Fibroblast of skin of right quadriceps (primary cell): ENCODE measurements at regions not wholly inside any gene's neighbourhood (a gene's known extent, or its start where the extent isn't known, plus 50 kb on each side); places are given as distances from the start of the nearest gene placed in this dataset.
"Not testable (repeated sequence)": the region's sequence is repeated elsewhere in the genome, so short reads cannot be mapped to it uniquely, and the experiment has no call there.

Experiments used
- DNase-seq: peaks from one replicate; pipeline ENCODE4 v3.0.0-alpha.2; 2013

DNA sequence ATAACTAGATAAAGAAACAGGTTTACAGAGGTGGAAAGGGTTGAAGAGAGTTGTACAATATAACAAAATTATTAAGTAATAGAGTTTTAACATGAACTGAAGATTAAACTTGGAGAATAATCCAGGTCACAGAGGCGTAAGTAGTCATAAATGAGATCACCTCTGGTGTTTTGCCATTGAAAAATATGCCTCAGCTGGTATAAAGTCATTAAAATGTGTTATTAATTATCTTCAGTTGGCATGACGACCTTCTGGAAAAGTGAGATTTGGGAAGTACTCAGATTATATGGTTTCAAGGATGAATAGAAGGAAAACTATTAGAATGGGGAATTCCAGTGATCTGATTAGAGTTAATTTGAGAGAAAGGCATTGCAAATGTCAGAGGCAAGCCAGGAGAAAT is 237.5 kb upstream of the ANXA10 start:
- DNase-seq: peak; percentile 26

DNA sequence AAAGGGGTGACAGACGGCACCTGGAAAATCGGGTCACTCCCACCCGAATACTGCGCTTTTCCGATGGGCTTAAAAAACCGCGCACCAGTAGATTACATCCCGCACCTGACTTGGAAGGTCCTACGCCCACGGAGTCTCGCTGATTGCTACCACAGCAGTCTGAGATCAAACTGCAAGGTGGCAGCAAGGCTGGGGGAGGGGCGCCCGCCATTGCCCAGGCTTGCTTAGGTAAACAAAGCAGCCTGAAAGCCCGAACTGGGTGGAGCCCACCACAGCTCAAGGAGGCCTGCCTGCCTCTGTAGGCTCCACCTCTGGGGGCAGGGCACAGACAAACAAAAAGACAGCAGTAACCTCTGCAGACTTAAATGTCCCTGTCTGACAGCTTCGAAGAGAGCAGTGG is 234.2 kb upstream of the ANXA10 start:
- DNase-seq: not testable (repeated sequence)

DNA sequence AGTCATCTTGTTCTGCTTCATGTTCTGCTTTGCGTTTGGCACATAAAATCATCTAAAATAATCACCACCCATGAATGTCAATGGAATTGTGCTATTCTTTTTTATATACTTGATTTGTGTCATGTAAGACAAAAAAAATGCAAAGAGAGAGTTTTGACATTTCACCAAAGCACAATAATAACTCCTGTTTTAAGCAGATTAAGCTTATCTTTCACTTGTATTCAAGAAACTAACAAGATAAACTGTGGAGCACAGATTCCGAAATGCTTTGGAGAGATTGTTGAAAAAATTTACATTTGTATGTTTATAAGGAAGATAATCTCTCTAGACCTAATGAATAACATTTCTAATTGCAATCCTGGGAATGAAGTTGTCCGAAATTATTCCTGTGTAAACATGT is 225.1 kb upstream of the ANXA10 start:
- no peak for DNase-seq

DNA sequence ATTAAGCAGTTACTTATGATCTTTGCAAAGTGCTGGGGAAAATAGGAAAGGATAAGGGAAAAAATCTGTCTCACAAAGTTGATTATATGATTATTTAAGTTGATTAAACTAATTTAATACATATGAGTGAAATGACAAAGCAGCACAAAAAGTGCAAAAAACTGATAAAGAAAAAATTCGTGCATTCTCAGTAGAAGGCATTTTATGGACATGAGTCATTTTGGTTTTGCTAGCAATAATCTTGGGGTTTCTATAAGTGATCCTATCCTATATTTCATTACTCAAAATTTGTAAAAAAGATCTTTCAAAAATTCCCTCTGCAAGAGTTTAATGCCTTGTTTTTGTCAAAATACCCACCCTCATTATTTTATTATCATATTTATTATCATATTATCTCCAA is 224.2 kb upstream of the ANXA10 start:
- DNase-seq: peak; percentile 64

DNA sequence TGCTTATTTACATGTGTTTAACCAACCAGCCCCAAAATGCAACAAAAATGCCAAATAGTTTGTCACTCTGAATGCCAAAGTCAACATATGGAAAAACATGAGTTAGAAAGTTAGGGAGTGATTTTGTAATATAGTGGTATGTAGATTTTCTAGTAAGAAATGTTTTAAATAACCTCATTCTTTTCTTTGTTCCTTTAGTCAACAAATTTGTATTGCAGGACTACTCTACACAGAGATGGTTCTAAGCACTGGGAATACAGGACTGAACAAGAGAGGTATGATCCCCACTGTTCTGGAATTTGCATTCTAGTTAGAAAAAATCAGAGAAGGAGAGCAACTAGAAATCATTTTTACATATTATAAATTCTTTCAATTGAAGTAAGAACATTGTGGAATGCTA is 218.8 kb upstream of the ANXA10 start:
- peak; percentile 66 for DNase-seq

DNA sequence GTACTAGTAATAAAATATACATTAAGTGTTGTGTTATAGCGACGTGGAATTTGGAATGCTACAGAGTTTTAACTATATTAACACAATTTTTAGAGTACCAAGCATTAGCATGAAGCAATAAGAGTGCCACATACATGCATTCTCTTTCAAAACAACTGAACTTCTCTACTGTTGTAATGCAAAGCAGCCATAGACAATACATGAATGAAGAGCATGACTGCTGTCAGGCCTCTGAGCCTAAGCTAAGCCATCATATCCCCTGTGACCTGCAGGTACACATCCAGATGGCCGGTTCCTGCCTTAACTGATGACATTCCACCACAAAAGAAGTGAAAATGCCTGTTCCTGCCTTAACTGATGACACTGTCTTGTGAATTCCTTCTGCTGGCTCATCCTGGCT is 216.2 kb upstream of the ANXA10 start:
- DNase-seq: not testable (repeated sequence)

DNA sequence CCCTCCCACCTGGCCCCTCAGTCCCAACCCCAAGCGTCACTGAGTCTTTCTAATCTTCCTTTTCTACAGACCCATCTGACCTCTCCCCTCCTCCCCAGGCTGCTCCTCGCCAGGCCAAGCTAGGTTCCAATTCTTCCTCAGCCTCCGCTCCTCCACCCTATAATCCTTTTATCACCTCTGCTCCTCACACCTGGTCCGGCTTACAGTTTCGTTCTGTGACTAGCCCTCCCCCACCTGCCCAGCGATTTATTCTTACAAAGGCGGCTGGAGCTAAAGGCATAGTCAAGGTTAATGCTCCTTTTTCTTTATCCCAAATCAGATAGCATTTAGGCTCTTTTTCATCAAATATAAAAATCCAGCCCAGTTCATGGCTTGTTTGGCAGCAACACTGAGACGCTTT is 214.5 kb upstream of the ANXA10 start:
- not testable (repeated sequence) for DNase-seq

DNA sequence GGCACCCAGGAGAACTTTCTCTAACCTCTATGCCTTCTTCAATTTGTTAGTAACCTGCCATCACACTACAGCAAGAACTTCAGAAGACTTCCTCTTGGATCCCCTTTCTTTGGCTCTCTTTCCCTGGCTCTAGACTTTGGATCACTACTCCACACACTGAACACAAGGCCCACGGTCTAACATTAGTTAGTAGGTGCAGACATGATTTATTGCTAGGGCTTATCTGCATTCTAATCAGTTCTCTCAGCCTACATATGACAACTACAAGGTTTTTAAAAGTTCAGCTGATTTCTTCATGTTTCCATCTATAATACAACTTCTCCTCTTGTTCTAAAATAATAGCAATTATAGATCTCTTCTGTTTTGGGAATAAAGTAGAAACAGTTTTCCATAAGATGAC is 209.1 kb upstream of the ANXA10 start:
- DNase-seq: peak; percentile 73

DNA sequence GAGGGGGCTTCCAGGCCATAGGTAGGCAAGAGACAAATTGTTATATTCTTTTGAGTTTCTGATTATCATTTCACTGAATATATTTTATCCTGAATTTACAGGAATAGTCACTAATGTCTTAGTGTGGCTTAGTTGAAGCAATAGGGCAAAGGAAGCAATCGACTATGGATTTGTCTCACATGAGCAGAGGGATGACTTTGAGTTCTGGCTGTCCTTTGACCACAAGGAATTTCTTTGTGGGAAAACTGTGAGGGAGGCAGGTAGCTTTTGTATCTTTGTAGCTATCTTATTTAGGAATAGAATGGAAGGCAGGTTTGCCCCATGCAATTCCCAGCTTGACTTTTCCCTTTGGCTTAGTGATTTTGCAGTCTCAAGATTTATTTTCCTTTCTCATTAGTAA is 207.3 kb upstream of the ANXA10 start:
- no peak for DNase-seq

DNA sequence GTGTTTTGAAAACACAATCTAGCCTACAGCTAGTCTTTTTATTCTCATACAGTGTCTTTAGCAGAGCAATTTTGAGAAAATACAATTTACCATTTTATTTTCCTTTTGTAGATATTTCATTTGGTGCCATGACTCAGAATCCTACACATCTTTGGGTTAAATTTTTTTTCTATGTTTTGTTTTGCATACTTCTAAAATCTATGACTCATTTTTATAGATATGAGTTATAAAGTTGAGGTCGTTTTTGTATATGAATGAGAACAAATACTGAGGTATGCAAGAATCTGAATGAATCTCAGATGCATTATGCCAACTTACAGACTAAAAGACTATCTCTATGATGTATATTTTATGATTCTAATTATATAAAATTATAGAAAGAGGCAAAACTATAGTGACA is 206.5 kb upstream of the ANXA10 start:
- DNase-seq: peak; percentile 30

DNA sequence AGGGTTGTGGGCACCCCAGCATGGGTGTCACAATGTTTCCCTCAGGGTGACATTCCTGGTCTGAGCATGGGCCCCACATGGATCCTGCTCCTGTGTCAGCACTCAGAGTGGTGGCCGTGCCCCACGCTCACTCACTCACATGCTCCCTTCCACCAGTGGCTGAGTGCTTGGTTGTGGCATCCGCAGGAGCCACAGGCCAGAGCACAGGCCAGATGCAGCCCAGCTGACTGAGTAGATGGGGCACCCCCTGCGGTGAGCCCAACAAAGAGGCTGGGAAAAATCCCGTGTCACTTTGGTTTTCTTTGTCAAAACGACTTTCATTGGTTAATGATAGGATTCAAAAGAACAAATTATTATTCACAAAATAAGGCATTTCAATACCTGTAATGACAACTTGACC is 204.6 kb upstream of the ANXA10 start:
- DNase-seq: no peak

DNA sequence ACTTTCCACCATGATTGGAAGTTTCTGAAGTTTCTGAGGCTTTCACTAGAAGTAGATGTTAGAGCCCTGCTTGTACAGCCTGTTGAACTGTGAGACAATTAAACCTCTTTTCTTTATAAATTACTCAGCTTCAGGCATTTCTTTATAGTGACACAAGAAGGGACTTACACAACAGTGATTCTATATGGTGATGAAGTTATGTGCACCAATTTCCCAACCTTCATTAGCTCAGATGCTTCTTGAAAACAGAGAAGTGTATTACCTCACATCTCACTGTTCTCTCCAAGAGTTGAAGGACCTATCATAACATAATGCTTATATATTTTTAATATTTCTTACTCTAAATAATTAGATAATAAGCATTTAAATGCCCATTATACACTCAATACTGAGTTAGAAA is 202.1 kb upstream of the ANXA10 start:
- DNase-seq: no peak

DNA sequence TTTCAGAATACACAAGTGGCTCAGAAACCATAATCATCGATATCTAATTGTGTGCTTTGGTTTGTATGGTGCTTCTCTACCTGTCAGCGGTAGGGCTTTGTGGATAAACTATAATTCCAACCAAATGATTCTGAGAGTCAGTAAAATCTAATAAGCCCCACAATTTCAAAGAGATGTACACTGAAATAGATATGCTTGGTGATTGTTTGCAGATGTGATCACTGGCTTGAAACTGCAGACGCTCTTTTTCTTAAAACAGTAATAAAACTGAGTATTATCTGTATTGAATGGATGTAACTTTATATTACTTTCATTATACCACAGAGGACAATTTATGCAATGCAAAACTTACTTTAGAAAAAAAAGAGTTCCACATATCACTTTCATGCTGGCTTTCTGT is 198.8 kb upstream of the ANXA10 start:
- no peak for DNase-seq

DNA sequence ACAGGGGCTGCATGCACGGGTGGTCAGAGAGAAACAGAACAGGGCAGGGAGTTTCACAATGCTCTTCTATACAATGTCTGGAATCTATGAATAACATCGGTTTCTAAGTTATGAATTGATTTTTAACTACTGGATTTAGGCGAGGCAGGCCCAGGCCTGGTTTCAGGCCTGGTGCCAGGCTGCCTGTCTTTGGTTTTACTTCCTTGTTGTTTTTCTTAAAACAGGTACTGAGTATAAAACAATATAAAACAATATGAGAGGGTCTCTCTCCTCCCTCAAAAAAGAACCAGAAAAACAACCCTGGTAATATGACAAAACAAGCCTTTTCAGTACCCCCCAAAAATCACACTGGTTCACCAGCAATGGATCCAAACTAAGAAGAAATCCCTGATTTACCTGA is 196.1 kb upstream of the ANXA10 start:
- not testable (repeated sequence) for DNase-seq

DNA sequence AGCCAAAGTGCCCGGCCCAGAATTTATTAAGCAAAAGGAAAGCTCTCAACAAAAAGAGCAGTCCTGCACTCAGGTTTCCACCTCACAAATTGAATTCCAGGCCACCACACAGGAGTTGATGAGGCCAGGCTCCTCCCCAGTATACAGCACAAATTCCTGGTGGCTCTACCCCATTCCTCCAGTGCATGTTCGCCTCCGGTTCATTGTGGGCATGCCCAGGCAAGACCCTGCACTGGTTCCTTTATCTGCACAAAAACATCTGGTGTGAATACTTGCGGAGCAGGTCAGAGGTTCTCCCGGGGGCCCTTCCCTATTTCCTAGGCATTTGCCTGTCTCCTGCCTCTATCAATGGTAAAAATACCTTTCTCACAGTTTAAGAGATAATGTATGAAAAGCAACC is 195.2 kb upstream of the ANXA10 start:
- DNase-seq: peak; percentile 20

DNA sequence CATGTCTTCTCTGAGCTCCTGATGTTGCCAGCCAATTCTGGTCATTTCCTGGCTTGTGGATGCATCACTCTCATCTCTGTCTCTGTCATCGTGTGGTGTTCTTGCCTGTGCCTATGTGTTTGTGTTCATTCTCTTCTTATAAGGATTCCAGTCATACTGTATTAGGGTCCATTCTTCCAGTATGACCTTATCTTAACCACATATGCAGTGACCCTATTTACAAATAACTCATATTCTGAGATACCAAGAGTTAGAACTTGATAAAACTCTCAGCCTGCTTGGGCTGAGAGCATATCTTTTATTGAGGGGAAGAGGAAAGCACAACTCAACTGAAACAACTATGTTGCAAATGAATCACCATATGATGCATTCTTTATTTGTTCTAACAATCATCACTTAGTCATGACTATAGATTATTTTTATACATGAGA is 189.0 kb upstream of the ANXA10 start:
- peak; percentile 71 for DNase-seq

DNA sequence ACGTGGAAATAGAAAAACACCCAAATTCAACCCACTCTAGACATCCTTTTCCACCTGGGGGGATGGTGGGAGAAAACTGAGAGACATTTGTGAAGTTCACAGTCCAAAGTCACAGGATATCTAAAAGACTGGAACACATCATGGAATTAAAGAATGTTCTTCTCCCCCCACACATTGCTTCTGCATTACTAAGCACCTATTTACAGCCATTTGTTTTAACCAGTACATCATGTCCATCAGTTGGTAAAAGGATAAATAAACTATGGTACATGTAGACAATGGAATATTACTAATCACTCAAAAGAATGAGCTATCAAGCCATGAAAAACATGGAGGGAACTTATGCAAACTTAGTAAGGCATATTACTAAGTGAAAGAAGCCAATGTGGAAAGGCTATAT is 185.5 kb upstream of the ANXA10 start:
- DNase-seq: no peak

DNA sequence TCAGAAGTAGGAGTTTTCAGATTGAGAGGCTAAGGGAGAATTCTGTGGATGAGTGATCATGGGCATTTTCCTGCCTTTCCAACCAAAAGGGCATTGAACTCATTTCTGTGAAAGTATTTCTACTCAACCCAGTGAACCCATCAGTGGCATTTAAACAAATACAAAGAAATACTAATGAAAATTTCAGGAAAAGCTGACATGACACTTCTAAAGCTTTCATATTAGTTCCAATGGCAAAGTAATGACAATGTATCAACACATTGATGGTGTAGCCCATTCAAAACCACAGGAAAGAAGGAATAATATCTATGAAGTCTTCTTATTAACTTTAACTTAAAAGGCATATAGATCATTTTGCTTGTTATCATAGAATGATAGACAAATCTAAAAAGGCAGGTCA is 183.5 kb upstream of the ANXA10 start:
- DNase-seq: no peak

DNA sequence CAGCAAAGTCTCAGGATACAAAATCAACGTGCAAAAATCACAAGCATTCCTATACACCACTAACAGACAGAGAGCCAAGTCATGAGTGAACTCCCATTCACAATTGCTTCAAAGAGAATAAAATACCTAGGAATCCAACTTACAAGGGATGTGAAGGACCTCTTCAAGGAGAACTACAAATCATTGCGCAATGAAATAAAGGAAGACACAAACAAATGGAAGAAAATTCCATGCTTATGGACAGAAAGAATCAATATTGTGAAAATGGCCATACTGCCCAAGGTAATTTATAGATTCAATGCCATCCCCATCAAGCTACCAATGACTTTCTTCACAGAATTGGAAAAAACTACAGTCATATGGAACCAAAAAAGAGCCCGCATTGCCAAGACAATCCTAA is 179.8 kb upstream of the ANXA10 start:
- DNase-seq: not testable (repeated sequence)

DNA sequence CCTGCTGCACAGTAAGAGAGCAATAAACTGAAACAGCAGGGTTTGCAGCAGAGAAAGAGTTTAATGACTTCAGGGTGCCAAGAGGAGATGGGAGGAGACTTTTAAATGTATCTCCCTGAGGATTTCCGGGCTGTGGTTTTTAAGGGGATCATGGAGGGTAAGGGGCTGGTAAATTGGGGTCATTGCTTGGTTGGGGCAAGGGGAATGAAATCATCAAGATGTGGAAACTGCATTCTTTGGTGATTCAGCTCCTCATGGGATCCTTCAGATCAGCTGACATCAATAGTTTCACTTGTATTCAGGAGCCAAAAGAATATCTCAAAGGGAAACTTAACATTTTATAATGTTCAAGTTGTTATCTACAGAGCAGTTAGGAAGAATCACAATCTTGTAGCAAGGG is 174.3 kb upstream of the ANXA10 start:
- DNase-seq: no peak

DNA sequence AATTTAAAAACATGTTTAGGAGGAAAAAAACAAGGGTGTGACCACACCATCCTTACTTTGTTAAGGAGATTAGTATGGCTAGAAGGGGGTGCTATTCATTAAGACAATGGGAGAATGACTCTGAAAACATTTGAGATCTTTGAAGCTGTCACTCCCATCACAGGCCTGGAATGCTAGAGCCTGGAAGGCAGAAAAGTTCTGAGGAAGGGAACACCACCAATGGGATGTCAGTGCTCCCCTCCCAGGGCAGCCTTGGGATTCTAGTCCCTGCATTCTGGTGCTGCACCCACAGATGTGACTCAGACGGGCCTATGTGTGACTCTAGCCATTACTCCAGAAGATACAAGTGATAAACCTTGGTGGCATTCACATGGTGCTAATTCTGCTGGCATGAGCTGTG is 162.2 kb upstream of the ANXA10 start:
- DNase-seq: no peak

DNA sequence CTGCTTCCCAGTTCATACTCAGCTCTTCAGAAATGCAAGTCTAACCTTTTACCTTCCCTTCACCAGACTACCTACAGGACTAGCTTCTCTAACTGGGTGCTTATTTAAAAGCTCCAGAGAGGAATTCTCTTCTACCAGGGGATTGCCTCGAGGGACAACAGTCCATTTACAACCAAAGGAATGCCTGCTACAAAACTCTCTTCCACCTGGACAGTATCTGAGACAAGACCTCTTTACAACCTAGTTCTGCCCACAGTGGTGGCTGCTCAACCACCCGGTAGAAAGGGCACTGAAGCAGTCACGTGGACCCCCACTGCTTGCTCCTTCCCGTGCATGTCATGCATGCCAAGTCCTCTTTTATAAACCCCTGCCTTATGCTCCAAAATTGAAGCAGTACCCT is 158.1 kb upstream of the ANXA10 start:
- DNase-seq: no peak

DNA sequence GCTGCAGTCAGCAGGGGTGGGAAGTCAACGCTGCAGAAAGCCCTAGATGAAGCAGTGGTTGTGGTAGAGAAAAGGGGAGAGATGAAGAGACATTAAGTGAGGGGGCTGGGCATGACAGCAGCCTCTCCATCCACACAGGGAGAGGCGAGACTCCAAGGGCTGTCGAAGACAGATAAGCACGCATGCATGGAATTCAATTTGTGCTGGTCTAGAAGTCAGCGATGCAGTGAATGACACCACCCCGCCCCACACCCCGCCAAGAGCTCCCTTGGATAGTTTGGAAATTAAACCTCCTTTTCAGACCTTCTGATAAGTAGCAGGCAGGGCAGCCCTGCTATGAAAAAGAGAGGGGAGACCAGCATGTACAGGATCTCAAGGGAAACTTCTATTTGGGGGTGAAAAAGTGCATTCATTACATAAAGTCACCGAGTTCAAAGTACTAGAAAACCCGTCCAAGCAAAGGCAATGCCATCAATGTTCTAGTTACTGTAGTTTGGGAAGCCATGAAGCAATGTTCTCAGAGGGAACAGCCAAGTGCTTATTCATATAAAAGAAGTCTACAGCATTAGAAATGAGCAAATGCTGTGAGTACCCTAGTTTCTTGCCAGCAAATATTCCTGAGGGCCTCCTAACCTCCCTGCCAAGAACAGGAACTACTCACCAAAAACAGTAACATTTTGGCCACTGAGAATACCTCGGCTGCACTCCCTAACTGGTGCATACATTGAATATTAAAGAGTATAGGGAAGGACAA is 152.3 kb upstream of the ANXA10 start:
- no peak for DNase-seq

DNA sequence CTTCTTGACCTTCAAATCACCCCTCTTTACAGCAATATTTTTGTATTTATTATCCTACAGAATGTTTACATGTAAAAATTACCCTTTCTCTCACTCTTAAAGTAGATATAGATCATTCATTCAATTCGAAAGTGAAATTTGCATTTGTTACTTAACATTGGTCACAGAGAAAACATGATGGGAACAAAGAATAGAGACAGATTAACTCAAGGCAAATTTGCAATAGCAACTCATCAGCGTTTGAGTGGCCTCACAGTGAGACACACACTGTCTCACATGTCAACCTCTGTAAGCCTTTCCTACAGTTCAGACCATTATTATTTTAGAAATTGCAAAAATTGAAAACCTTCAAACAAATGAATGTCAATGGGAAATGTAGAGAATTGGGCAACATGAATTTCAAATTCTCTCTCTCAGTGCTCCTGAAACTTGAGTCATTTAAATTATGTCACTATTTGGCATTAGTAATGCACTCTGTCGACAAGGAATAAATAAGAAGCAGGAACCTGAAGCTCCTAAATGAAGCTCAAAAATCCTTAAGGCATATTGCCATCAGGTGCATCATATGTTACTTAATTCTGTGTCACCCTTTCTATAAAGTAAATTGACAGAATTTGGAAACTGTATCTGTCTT is 148.3 kb upstream of the ANXA10 start:
- no peak for DNase-seq

DNA sequence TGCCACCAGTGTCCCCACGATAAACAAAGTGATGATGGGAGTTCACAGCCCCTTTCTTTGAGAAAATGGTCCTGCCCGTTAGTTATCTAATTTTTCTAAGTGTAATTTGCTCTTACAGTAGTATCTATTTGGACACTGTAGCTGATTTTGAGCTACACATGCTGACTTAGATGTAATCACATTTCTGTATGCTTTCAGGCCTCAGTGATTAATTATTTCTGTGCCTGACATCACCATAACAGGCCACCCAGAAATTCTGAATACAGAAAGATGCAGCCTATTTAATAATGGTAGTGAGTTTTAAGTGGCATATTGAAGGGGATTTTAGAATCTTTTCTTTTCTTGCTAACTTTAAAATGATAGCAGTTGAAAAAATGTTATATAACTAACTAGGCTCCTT is 147.6 kb upstream of the ANXA10 start:
- no peak for DNase-seq
